ENCODE measurements at regions not wholly inside any gene's neighbourhood (a gene's known extent, or its start where the extent isn't known, plus 50 kb on each side); places are given as distances from the start of the nearest gene placed in this dataset.
"Not testable (repeated sequence)": the region's sequence is repeated elsewhere in the genome, so short reads cannot be mapped to it uniquely, and the experiment has no call there.

GRCh38 chr11:42777776-42778175, 534.0 kb upstream of the API5 start:
- no peak for DNase-seq

GRCh38 chr11:42778193-42778592, 533.6 kb upstream of the API5 start:
- no peak for DNase-seq

GRCh38 chr11:42779555-42779954, 532.2 kb upstream of the API5 start:
- DNase-seq: no peak

GRCh38 chr11:42786981-42787380, 524.8 kb upstream of the API5 start:
- no peak for DNase-seq

GRCh38 chr11:42795483-42795882, 516.3 kb upstream of the API5 start:
- not testable (repeated sequence) for DNase-seq

- no peak for DNase-seq
These were observed 511.8 kb upstream of the API5 start for GRCh38 chr11:42800041-42800440.

GRCh38 chr11:42802201-42802899, 509.4 kb upstream of the API5 start:
- DNase-seq: no peak

- no peak for DNase-seq
These were observed 505.6 kb upstream of the API5 start for GRCh38 chr11:42806191-42806590.

GRCh38 chr11:42812361-42812760, 499.4 kb upstream of the API5 start:
- no peak for DNase-seq

- no peak for DNase-seq
These were observed 498.8 kb upstream of the API5 start for GRCh38 chr11:42812960-42813359.

- no peak for DNase-seq
These were observed 495.3 kb upstream of the API5 start for GRCh38 chr11:42816471-42816870.

GRCh38 chr11:42819126-42819525, 492.7 kb upstream of the API5 start:
- DNase-seq: no peak

GRCh38 chr11:42822188-42822587, 489.6 kb upstream of the API5 start:
- DNase-seq: not testable (repeated sequence)

GRCh38 chr11:42823546-42823945, 488.2 kb upstream of the API5 start:
- DNase-seq: no peak

- DNase-seq: no peak
These were observed 487.7 kb upstream of the API5 start for GRCh38 chr11:42824067-42824466.

- DNase-seq: no peak
These were observed 486.2 kb upstream of the API5 start for GRCh38 chr11:42825598-42825997.

- no peak for DNase-seq
These were observed 484.0 kb upstream of the API5 start for GRCh38 chr11:42827845-42828244.

GRCh38 chr11:42837994-42838393, 473.8 kb upstream of the API5 start:
- no peak for DNase-seq

GRCh38 chr11:42840176-42840829, 471.5 kb upstream of the API5 start:
- no peak for DNase-seq

- DNase-seq: no peak
These were observed 470.9 kb upstream of the API5 start for GRCh38 chr11:42840860-42841259.

GRCh38 chr11:42841556-42841955, 470.2 kb upstream of the API5 start:
- no peak for DNase-seq

- no peak for DNase-seq
These were observed 462.4 kb upstream of the API5 start for GRCh38 chr11:42849362-42849761.

GRCh38 chr11:42857344-42857743, 454.5 kb upstream of the API5 start:
- DNase-seq: no peak

- no peak for DNase-seq
These were observed 441.3 kb upstream of the API5 start for GRCh38 chr11:42870480-42870879.
